HG03095 (cell line): ENCODE measurements at regions not wholly inside any gene's neighbourhood (a gene's known extent, or its start where the extent isn't known, plus 50 kb on each side); places are given as distances from the start of the nearest gene placed in this dataset.

Experiments
- ATAC-seq: cut with Tn5 transposase; IDR thresholded peaks from one replicate; pipeline ENCODE4 v1.9.1; 2021; ENCODE audit warnings: moderate library complexity; ENCODE audit not compliant: unreplicated experiment

DNA sequence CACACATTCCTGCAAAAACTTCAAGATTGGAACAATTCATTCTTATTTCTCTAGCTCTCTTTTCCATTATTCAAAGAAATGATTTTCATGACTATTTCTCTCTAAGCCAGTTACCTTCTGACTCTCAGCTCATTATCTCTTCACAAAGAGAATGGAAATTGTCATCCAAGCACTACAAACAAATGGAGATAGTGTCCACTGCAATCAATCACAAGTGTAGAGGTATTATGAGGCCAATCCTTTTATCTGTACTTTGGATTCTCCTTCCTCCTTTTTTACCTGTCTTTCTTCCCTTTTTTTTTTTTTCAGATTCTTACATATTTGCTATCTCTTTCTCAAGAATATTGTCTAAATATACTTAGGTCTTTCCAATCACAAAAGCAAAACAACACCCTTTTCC, 497.7 kb upstream of the MEF2C start:
- ATAC-seq: no peak

DNA sequence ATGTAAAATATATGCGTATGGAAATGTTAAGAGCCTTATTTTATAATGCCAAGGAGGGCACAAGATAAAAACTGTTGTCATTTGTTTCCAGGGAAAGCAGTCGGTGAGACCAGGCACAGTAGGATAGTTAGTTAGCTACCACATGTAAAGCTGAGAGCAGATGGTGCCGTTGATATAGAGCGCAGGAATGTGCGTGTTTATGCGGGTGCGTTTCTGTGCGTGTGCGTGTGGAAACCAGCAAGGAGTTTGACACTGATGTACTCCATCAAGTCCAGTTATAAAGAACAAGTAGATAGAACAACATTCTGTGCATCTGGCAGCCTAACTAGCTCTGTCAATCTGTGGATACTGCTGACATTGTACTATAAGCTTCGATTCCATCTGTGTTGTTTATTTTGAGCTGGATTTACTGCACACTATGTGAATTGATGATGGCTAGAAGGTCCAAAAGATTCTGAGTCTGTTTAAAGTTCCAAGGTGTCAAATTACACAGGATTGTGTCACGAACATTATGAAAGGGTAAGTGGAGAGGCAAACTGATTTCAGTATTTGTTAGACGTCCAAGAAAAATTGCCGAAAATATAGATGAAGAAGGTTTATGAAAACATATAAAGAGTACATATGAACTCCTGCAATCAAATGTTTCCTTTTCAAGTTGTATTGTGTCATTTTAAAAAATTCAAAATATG, 494.9 kb upstream of the MEF2C start:
- ATAC-seq: no peak

DNA sequence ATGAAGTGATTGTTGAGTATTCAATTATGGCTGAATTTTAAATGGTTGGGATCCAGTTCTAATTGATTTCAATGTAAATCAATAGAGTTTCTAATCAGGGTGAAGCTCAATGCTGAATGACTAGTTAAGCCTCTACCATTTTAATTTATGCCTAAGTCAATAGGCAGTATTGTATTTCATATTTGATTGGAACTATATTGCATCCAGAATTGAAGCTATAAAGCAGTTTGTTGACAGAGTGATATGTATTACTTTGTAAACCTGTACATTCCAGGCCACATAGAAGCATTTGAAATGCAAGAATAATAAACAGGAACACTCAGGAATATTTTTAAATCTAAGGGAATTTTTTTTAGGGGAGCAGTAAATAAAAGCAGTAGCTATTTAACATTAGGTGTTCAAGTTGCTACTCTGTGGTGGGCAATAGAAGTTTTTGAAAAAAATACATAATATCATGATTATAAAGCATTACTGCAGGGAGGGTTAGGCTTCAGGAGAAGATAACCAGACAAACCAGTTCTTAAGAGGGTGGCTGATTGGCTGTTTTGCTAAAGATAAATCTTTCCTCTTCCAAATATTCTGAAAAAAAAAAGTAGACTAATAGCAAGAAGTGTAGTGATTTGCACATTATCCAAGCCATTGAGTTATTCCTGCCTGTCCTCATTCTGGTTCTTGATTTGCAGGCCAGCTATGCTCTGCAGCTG, 492.0 kb upstream of the MEF2C start:
- ATAC-seq: no peak

DNA sequence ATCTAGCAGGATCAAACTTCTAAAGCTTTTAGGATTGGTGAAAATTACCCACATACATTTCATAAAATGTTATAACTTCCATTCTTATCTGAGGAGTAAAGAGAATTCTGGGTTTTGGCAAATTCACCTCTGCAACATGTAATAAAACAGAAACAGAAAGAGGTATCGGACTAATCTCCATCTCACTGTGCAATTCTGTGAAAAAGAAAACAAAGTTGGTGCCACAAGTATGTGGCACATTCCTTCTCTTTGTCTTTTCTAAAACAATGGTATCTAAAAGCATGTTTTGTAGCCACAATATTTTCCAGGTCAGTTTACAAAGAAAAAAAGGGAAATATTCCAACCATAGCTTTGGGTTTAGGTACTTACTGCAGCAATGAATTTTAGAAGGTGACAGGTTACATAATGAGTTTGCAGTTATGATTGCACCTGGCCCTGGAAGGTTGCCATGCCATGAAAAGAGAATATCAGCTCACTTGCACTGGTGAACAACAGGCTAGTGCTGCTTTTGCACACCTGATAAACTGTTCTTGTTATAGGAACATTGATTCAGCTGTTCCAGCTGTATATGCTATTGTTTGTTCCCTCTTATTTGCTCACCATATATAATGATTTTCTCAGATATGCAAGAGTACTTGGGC, 491.3 kb upstream of the MEF2C start:
- ATAC-seq: no peak

DNA sequence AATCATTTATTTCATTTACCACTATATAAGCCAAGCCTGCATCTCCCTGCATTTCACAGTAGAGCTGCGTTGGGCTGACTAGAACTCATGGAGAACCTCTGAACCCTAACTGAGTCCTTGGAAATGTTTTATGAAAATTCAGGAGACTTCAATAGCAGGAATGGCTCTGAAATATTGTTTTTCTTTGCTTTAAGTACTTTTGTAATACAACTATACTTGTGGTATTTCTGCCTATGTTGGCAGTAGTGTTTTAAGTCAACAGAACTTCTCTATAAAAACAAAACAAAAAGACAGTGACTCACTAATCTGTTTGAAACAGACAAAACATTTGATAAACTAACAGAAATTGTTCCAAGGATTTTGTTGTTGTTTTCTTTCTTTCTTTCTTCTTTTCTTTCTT, 489.2 kb upstream of the MEF2C start:
- ATAC-seq: no peak

DNA sequence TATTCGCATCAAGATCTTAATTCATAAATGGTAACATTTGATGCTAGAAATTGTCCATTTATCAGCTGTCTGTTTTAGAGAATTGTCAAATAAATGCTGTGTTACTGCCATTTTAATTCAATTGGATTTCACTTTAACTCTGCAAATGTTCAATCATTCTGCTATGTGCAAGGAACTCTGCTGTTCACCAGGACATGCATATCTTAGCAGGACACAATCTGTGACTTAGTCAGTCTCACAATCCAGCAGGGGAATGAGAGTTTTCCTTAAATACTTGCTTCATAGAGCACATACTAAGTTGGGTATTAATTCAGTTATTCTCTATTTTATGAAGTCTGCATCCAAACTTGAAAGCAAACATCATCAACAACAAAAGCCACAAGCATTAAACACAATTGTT, 488.7 kb upstream of the MEF2C start:
- ATAC-seq: no peak

DNA sequence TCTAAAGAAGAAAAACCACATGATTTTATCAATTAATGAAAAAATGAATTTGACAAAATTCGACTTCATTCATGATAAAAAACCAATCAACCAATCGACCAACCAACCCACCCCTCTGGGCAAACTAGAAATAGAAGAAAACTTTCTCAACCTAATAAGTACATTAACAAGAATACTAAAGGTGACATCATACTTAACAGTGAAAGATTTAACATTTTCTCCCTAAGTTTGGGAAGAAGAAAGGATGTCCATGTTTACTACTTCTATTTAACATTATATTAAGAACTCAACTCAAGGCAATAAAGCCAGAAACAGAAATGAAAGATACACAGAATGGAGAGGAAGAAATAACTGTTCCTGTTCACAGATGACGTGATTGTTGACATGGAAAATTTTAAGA, 476.1 kb upstream of the MEF2C start:
- no peak for ATAC-seq

DNA sequence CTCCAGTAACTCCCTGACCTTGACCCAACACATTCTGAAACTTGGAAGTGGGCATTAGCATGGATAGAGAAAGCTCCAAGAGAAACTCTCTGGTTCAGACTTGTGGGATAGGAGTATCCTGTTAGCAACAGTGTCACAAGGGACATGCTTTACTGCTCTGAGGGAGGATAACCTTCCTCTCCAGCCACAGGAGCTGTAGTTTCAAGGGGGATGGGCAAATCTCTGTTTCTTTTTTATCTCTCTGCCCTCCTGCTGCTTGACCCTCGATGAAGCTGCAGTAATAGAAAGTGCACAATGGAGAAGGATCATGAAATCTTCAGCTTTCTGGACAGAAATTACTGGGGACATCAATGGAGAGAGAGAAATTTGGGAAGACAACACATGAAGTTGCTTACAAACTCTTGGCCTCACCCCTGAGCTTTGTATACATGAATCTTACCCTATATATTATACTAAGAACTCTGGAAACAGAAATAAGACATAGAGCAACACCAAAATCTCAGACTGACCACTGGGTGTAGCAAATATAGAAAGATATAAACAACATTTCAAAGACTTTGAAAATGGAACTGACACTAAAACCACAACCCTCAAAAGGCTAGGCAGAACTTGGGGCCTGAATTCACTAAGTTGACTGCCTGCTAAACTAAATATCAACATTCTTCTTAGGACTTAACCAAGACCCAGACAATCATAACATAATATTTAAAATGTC, 471.0 kb upstream of the MEF2C start:
- peak; percentile 51 for ATAC-seq

DNA sequence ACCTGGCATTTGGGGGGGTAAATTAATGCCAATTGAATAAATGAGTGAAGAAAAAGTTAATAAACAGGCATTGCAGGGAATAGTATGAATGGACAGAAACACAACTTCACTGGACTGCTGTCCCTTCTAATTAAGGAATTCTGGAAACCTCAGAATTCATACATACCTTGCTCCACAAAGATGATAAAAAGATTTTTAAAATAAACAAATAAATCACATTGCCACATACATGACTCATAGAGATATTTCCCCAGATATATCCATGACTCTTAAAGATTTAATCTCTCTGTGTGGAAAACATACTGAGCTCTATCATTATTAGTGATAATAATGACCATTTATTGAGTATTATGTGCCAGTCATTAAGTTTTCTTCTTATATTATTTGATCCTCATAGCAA, 469.0 kb upstream of the MEF2C start:
- no peak for ATAC-seq

DNA sequence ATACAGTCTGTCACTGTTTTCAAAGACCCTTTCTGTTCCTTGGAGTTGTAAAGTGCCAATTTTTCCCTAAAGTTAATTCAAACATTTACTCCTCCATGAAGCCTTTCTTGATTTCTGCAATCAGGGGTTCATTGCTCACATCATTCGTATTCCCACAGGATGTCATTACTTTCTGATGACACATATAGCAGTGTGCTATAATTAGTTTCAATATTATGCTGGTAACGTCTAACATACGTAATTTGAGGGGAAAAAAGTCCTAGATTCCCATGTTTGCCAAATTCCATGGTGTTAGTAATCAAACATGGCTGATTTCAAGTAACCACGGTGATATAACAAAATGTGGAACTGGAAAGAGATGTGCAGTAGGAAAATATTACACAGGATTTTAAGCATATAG, 468.2 kb upstream of the MEF2C start:
- no peak for ATAC-seq

DNA sequence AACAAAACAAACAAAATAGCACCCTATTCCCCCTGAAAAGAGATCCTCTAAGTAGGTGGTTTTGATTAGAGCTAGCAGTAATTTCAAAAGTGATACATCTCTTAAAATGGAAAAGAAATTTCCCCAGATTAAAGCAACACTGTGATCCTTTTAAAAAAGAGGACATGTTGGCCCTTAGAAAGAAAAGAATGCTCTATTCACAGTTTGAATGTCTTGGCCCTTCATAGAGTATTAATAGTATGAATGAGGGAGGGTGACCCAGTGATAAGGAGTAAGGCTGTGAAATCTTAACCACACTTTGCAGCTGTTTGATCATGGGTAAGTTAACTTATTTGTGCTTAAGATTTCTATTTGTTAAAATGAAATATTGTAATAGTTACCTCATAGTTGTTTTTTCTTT, 467.7 kb upstream of the MEF2C start:
- no peak for ATAC-seq

DNA sequence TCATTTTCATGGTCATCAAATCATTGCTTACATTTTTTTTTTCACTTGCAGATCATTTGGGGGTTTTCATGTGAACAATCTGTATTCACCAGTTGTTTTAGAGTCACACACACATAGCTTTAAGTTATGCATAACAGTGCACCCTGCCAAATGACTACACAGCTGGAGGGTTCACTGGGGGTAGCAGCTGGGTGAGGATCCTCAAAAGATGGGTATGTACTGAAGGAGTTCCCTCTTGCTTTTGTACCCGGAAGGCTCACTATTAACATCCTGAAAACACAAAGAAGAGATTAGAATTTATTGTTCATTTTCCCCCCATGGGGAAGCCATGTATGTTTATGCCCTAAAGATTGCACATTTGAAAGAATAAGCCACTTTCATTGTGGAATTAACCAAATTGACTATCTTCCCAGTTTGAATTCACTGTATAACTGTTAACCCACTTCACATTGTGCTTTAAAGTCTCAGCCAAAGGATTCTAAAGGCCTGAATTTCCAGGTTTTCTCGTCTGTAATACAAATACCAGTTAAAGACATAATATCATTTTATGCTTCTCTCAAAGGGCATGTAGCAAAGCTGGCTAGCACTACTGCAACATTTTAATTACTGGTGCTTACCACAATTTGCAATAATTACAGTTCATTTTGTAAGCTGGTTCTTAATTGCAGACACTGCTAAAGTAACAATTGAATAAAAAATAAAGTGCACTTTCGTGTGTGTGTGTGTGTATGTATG, 466.4 kb upstream of the MEF2C start:
- ATAC-seq: no peak

DNA sequence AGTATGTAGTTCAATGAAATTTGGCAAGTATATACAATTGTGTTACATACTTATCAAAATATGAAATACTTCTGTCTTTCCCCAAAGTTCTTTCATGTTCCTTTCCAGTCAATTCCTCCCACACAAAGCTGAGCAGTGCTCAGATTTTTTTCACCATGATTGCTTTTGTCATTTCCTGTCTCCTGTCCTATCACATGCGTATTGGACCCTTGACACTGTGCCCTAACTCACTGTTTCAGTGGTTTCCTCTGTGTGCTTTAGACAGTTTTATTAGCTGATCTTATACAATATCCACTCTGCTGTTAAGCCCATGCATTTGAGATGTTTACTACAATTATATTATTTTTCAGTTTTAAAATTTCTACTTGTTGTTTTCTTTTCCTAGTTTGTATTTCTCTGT, 463.6 kb upstream of the MEF2C start:
- no peak for ATAC-seq

DNA sequence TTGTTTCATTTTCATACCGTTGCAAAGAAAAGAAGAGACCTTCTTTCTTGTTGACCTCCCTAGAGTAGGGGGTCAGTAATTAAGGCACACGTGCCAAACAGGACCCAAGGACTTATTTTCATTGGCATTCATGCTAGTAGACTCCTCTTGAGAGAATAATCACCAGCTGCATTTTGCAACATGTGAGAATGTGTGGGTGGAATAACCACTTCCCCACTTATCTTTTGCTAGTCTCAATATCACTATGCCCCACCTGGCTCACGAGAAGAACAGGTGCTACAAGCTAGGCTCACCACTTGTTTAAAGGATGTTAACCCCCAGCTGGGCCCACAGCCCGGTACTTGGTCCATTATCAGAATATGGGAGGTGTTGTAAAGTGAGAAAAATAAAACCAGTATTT, 460.7 kb upstream of the MEF2C start:
- ATAC-seq: peak; percentile 88

DNA sequence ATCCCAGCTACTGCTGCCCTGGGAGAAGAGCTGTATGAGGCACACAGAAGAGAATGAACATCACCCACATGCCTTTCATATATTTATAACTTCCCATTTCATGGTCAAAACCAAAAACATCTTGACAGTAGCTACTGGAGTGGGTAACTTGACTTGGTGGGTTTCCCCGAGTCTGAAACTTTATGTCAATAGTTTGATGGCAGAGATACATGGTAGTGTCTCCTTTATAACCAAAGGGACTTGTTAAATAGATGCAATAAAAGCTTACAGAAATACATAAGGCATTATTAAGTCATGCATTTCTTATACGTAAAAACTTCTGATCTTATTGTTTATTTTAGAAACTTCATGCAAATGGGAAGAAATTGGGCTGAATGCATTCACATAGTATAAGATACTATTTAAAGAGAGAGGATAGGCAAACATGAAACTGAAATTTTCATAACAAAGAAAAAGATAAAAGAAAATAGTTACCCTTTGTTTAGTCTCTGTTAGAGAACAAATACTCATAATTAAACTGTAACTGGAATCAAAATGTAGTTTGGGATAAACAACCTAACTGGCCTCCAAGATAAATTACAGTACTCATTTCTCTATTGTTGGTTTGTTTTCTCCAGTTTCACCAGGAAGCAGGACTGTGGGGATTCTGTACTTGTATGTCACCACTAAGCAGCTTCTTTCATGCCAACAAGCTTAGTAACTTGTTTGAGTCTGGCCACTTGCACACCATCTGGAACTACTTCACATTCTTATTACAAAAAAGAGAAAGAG, 459.3 kb upstream of the MEF2C start:
- peak; percentile 34 for ATAC-seq

DNA sequence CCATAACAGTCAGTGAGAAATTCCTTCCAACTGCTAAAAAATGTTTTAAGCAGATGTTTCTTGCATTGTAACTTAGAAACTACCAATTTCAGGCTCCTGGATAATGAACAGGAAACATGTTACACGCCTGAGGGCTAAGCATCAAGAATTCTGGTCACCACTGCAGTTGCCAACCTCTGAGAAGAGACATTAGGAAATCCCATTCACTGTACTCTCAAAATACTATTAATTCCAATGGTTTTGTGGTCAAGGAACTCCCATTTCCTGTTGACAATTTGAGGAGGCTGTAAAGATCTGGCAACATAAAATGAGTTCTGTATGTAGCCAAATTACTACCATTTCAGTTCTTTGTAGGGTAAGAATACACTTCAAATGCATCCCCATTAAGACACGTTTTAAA, 456.0 kb upstream of the MEF2C start:
- no peak for ATAC-seq

DNA sequence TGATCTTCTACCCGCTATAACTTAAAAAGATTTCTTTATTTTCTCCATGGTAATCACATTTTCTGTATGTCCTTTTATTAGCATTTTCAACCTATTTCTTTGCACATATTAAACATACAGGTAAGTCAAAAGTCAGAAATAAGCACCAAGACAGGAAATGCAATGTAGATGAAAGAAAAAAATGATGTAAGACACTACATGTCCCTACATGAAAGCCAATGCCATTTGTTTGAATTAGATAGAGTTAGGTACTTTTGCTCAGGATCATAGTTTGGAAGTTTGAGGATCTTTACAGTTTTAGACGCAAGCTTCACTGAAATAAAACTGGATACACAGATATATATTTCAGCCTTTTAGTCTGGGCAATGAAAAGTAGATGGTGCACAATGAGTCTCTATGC, 453.1 kb upstream of the MEF2C start:
- ATAC-seq: no peak

DNA sequence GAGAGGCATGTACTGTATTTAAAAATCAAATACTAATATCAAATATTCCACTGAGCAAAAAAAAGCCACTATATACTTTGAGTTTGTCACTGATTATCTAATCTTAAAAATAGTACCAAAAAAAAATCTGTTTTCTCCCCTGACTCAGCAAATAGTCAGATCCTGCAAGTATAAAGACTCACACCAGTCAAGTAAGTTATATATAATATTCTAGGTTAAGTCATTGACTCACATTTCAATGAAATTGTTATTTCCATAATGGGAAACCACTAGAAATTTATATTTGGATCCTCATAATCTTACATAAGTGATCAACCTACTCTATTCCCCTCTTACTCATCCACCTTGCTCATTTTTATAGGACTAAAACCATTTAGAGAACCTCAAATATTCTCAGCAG, 447.2 kb upstream of the MEF2C start:
- no peak for ATAC-seq

DNA sequence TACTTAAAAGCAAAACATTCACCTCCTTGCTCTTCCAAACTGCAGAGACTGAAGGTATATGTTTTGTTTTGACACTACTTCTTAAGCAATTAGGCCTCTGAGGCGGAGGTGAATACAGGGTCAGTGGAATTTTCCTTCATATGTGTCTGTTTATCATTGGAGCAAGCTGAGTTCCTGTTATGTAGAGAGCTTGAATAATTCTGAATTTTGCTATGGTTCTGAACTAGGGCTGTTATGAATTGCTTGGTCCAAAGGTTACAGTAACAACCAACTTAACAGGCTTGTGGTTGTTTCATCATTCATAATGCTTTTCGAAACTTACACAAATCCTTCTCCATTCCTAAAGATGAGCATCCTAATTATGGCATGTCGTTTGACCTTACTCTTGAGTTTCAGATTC, 444.6 kb upstream of the MEF2C start:
- ATAC-seq: no peak

DNA sequence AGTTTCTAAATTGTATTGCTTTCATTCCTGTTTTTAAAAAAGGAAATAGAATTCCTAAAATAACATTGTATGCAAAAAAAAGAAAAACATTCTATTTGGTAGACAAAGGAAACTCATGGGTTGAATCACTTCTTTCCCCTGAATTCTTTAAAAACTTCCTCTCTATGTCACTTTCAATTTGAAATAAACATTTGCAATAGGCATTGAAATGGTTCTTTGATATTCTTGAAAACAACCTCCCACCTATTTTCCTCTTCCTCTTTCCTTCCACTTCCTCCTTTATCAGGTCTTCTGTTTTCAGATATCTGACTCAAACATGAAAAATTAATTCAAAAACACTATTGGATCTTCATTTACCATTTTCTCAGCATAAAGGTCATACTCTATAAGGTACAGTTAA, 442.0 kb upstream of the MEF2C start:
- no peak for ATAC-seq
